WTC11 (cell line): ENCODE measurements at regions not wholly inside any gene's neighbourhood (a gene's known extent, or its start where the extent isn't known, plus 50 kb on each side); places are given as distances from the start of the nearest gene placed in this dataset.

Source experiments
- ATAC-seq: fragments of 200-7000 bp; cut with Tn5 transposase; 2 replicates; pipeline ENCODE4 v1.10.0; 2021; ENCODE audit warnings: mild to moderate bottlenecking, moderate library complexity
- CTCF ChIA-PET: fragments of 300-600 bp; sonication (Branson Sonifier 250); formaldehyde crosslinking; loops from one replicate; lab custom pipeline; 2021; ENCODE audit warnings: antibody characterized with exemption; lab: Charles Lee
- POLR2A ChIA-PET: fragments of 350-600 bp; sonication (Branson Sonifier 250); formaldehyde crosslinking; loops from one replicate; lab custom pipeline; 2021; ENCODE audit warnings: antibody characterized with exemption; lab: Charles Lee
- DNase-seq: peaks from one replicate; pipeline ENCODE4 v3.0.0; 2021; ENCODE audit warnings: low spot score
- H3K27ac Mint-ChIP-seq: 2 replicates; pipeline ENCODE4 v1.8.0; 2021; ENCODE audit warnings: mixed read lengths
- H3K27me3 Mint-ChIP-seq: 2 replicates; pipeline ENCODE4 v1.8.0; 2021; ENCODE audit warnings: low read depth, mild to moderate bottlenecking, moderate library complexity, mixed read lengths
- H3K36me3 Mint-ChIP-seq: 2 replicates; pipeline ENCODE4 v1.8.0; 2021; ENCODE audit warnings: mixed read lengths
- H3K4me1 Mint-ChIP-seq: 2 replicates; pipeline ENCODE4 v1.8.0; 2022; ENCODE audit warnings: mixed read lengths
- H3K4me3 Mint-ChIP-seq: 2 replicates; pipeline ENCODE4 v1.8.0; 2021; ENCODE audit warnings: mild to moderate bottlenecking, moderate library complexity, mixed read lengths
- H3K9me3 Mint-ChIP-seq: 2 replicates; pipeline ENCODE4 v1.8.0; 2021; ENCODE audit warnings: mixed read lengths
- ERG ChIP-seq: fragments of 250-450 bp; sonication (Bioruptor Pico); IDR thresholded peaks from 2 replicates; pipeline ENCODE4 v1.8.0; 2021; ENCODE audit warnings: mild to moderate bottlenecking
- ETV6 ChIP-seq: sonication (generic); formaldehyde crosslinking; IDR thresholded peaks from 2 replicates; pipeline ENCODE4 v1.8.1; 2022; ENCODE audit warnings: mild to moderate bottlenecking, missing genetic modification reagents
- FOXP4 ChIP-seq: sonication (generic); formaldehyde crosslinking; IDR thresholded peaks from 2 replicates; pipeline ENCODE4 v1.8.0; 2022; ENCODE audit warnings: mild to moderate bottlenecking, missing genetic modification reagents
- JAZF1 ChIP-seq: fragments of 250-450 bp; sonication (Bioruptor Pico); IDR thresholded peaks from 2 replicates; pipeline ENCODE4 v1.9.0; 2021; ENCODE audit warnings: moderate library complexity, mild to moderate bottlenecking, inconsistent platforms
- JUN ChIP-seq: sonication (generic); formaldehyde crosslinking; IDR thresholded peaks from 2 replicates; pipeline ENCODE4 v1.8.0; 2023; ENCODE audit warnings: mild to moderate bottlenecking, missing genetic modification reagents
- KAT7 ChIP-seq: sonication (generic); formaldehyde crosslinking; IDR thresholded peaks from 2 replicates; pipeline ENCODE4 v1.8.1; 2023; ENCODE audit warnings: missing genetic modification reagents, mild to moderate bottlenecking, borderline replicate concordance
- NFATC4 ChIP-seq: fragments of 250-450 bp; sonication (Bioruptor Pico); IDR thresholded peaks from 2 replicates; pipeline ENCODE4 v1.9.0; 2021; ENCODE audit warnings: mild to moderate bottlenecking
- NR1H2 ChIP-seq: sonication (generic); formaldehyde crosslinking; IDR thresholded peaks from 2 replicates; pipeline ENCODE4 v1.9.0; 2021; ENCODE audit warnings: mild to moderate bottlenecking, moderate library complexity, missing genetic modification reagents
- NR3C1 ChIP-seq: sonication (generic); formaldehyde crosslinking; conservative IDR thresholded peaks from 2 replicates; pipeline ENCODE4 v1.8.1; 2023; ENCODE audit warnings: low read depth, mild to moderate bottlenecking, missing genetic modification reagents
- RELA ChIP-seq: sonication (generic); formaldehyde crosslinking; IDR thresholded peaks from 2 replicates; pipeline ENCODE4 v1.8.1; 2022; ENCODE audit warnings: missing genetic modification reagents, mild to moderate bottlenecking, borderline replicate concordance
- RORB ChIP-seq: fragments of 250-450 bp; sonication (Bioruptor Pico); IDR thresholded peaks from 2 replicates; pipeline ENCODE4 v1.9.0; 2021; ENCODE audit warnings: mild to moderate bottlenecking
- SMAD4 ChIP-seq: sonication (generic); formaldehyde crosslinking; IDR thresholded peaks from 2 replicates; pipeline ENCODE4 v1.8.0; 2022; ENCODE audit warnings: mild to moderate bottlenecking, missing genetic modification reagents
- SOX15 ChIP-seq: fragments of 250-450 bp; sonication (Bioruptor Pico); IDR thresholded peaks from 2 replicates; pipeline ENCODE4 v1.9.0; 2021; ENCODE audit warnings: mild to moderate bottlenecking
- TCF7 ChIP-seq: sonication (generic); formaldehyde crosslinking; IDR thresholded peaks from 2 replicates; pipeline ENCODE4 v1.8.0; 2022; ENCODE audit warnings: mild to moderate bottlenecking, low read depth, missing genetic modification reagents, moderate library complexity
- TEAD4 ChIP-seq: sonication (generic); formaldehyde crosslinking; IDR thresholded peaks from 2 replicates; pipeline ENCODE4 v1.8.0; 2022; ENCODE audit warnings: mild to moderate bottlenecking, missing genetic modification reagents
- ZNF121 ChIP-seq: sonication (generic); formaldehyde crosslinking; IDR thresholded peaks from 2 replicates; pipeline ENCODE4 v1.8.0; 2023; ENCODE audit warnings: missing genetic modification reagents
- ZNF423 ChIP-seq: fragments of 250-450 bp; sonication (Bioruptor Pico); IDR thresholded peaks from 2 replicates; pipeline ENCODE4 v2.1.2; 2022; ENCODE audit warnings: mild to moderate bottlenecking, moderate library complexity
- ZNF512 ChIP-seq: sonication (generic); formaldehyde crosslinking; IDR thresholded peaks from 2 replicates; pipeline ENCODE4 v1.8.1; 2022; ENCODE audit warnings: missing genetic modification reagents, borderline replicate concordance
- TF ChIP-seq, protein P1 (sequence below): sonication (generic); formaldehyde crosslinking; conservative IDR thresholded peaks from 2 replicates; pipeline ENCODE4 v1.8.1; 2022; ENCODE audit warnings: mild to moderate bottlenecking, missing genetic modification reagents
- TF ChIP-seq, protein P2 (sequence below): sonication (generic); formaldehyde crosslinking; IDR thresholded peaks from 2 replicates; pipeline ENCODE4 v1.8.1; 2023; ENCODE audit warnings: mild to moderate bottlenecking, missing genetic modification reagents
- TF ChIP-seq, protein P3 (sequence below): sonication (generic); formaldehyde crosslinking; IDR thresholded peaks from 2 replicates; pipeline ENCODE4 v1.8.0; 2022; ENCODE audit warnings: mild to moderate bottlenecking, missing genetic modification reagents
- TF ChIP-seq, protein P4 (sequence below): sonication (generic); formaldehyde crosslinking; IDR thresholded peaks from 2 replicates; pipeline ENCODE4 v1.8.1; 2023; ENCODE audit warnings: mild to moderate bottlenecking, missing genetic modification reagents, moderate library complexity
- TF ChIP-seq, protein P5 (sequence below): fragments of 250-450 bp; sonication (Bioruptor Pico); IDR thresholded peaks from 2 replicates; pipeline ENCODE4 v1.9.0; 2021; ENCODE audit warnings: mild to moderate bottlenecking

- TF ChIP-seq, protein P1, sequence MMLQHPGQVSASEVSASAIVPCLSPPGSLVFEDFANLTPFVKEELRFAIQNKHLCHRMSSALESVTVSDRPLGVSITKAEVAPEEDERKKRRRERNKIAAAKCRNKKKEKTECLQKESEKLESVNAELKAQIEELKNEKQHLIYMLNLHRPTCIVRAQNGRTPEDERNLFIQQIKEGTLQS (CRISPR knock-in tag), result no peak
- TF ChIP-seq, protein P2, sequence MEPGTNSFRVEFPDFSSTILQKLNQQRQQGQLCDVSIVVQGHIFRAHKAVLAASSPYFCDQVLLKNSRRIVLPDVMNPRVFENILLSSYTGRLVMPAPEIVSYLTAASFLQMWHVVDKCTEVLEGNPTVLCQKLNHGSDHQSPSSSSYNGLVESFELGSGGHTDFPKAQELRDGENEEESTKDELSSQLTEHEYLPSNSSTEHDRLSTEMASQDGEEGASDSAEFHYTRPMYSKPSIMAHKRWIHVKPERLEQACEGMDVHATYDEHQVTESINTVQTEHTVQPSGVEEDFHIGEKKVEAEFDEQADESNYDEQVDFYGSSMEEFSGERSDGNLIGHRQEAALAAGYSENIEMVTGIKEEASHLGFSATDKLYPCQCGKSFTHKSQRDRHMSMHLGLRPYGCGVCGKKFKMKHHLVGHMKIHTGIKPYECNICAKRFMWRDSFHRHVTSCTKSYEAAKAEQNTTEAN (CRISPR knock-in tag), result no peak
- TF ChIP-seq ZNF423 (CRISPR knock-in tag) (no peak), JUN (no peak), TEAD4 (CRISPR knock-in tag) (no peak), KAT7 (CRISPR knock-in tag) (no peak), RORB (CRISPR knock-in tag) (no peak), NR1H2 (CRISPR knock-in tag) (no peak), ZNF512 (CRISPR knock-in tag) (no peak), SOX15 (CRISPR knock-in tag) (no peak), ETV6 (CRISPR knock-in tag) (no peak), SMAD4 (CRISPR knock-in tag) (no peak), TCF7 (CRISPR knock-in tag) (no peak), JAZF1 (CRISPR knock-in tag) (no peak), NFATC4 (CRISPR knock-in tag) (no peak), NR3C1 (CRISPR knock-in tag) (no peak)
- TF ChIP-seq, protein P3, sequence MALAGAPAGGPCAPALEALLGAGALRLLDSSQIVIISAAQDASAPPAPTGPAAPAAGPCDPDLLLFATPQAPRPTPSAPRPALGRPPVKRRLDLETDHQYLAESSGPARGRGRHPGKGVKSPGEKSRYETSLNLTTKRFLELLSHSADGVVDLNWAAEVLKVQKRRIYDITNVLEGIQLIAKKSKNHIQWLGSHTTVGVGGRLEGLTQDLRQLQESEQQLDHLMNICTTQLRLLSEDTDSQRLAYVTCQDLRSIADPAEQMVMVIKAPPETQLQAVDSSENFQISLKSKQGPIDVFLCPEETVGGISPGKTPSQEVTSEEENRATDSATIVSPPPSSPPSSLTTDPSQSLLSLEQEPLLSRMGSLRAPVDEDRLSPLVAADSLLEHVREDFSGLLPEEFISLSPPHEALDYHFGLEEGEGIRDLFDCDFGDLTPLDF, result no peak
- TF ChIP-seq, protein P4, sequence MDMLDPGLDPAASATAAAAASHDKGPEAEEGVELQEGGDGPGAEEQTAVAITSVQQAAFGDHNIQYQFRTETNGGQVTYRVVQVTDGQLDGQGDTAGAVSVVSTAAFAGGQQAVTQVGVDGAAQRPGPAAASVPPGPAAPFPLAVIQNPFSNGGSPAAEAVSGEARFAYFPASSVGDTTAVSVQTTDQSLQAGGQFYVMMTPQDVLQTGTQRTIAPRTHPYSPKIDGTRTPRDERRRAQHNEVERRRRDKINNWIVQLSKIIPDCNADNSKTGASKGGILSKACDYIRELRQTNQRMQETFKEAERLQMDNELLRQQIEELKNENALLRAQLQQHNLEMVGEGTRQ (CRISPR knock-in tag), result no peak
- TF ChIP-seq, protein P5, sequence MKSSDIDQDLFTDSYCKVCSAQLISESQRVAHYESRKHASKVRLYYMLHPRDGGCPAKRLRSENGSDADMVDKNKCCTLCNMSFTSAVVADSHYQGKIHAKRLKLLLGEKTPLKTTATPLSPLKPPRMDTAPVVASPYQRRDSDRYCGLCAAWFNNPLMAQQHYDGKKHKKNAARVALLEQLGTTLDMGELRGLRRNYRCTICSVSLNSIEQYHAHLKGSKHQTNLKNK (CRISPR knock-in tag), result no peak
- TF ChIP-seq, all 79 proteins: peak for 0
- POLR2A ChIA-PET, result no interaction called here
- ATAC-seq (no peak), DNase-seq (no peak)
- Mint-ChIP-seq H3K27ac (no peak overlapping the region), H3K4me3 (no peak overlapping the region), H3K9me3 (no peaks in the 10 kb centered on the region), H3K4me1 (no peaks in the 10 kb centered on the region), H3K27me3 (peaks cover 9% of the 10 kb centered on the region), H3K36me3 (no peaks in the 10 kb centered on the region)
- CTCF ChIA-PET, result interaction anchor here (1.0 to 3.1 kb wide), 3 partner anchors 14 to 91 kb away, joined by 3 to 23 read pairs (median 3); no protein-coding TSS in a partner anchor
Measured at GRCh38 chr4:4776335-4776734, 83.1 kb upstream of the MSX1 start.

DNA sequence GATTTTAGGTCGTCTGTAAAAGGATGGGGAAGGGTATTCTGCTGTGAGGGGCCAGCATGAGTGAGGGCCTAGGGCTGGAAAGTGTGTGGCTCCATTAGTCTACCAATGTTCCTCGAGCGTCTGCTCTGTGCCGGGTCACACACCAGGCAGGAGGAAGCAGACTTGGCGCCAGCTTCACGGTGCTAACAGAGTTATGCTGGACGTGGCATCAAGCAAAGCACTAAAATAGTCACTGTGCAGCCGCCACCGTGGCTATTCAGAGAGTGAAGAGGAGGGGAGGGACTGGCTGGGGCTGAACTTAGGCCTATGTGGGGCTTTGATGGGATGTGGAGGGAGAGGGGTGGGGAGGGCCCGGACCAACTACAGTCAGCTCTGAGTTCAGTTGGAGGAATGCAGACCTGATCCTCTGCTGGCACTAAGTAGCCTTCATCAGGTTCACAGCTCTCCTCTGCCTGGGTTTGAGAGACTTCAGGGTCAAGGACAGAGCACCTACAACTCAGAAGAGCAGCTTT lies 83.9 kb upstream of the MSX1 start:
- Mint-ChIP-seq H3K27ac (no peak overlapping the region), H3K36me3 (no peaks in the 10 kb centered on the region), H3K9me3 (no peaks in the 10 kb centered on the region)
- POLR2A ChIA-PET, result no interaction called here
- TF ChIP-seq ERG (CRISPR knock-in tag) (no peak), RELA (CRISPR knock-in tag) (no peak), ZNF121 (no peak), FOXP4 (CRISPR knock-in tag) (no peak)
- TF ChIP-seq, protein P1 (CRISPR knock-in tag), result no peak
- TF ChIP-seq, all 79 proteins: peak for 0
- DNase-seq (no peak), ATAC-seq (no peak)
- CTCF ChIA-PET, result interaction anchor here (1.0 to 3.1 kb wide), 2 partner anchors 13 to 63 kb away, joined by 3 to 23 read pairs; no protein-coding TSS in a partner anchor
- no peaks in the 10 kb centered on the region for H3K4me1 Mint-ChIP-seq
- H3K27me3 Mint-ChIP-seq, result peaks cover 9% of the 10 kb centered on the region
- H3K4me3 Mint-ChIP-seq, result no peak overlapping the region
